Breast epithelium (tissue), 3 donors: ENCODE measurements at regions not wholly inside any gene's neighbourhood (a gene's known extent, or its start where the extent isn't known, plus 50 kb on each side); places are given as distances from the start of the nearest gene placed in this dataset.

Experiments used
- CTCF ChIP-seq, 3 donors: fragments of 450-650 bp; IDR thresholded peaks; one replicate each; pipeline ENCODE4 v1.5.1; 2016 to 2017; ENCODE audit warnings: antibody characterized with exemption in 3 of 3, mild to moderate bottlenecking in 3 of 3, moderate library complexity in 3 of 3
- POLR2A ChIP-seq: fragments of 450-650 bp; IDR thresholded peaks from one replicate; pipeline ENCODE4 v1.6.1; 2016; ENCODE audit warnings: antibody characterized with exemption, mild to moderate bottlenecking, moderate library complexity

- TF ChIP-seq CTCF (IDR thresholded peaks at IDR 0.05): no peak
- no peak for TF ChIP-seq POLR2A
Measured at GRCh38 chr6:104281370-104281769, 578.3 kb downstream of the HACE1 start.
